Heart left ventricle (tissue), 16 donors: ENCODE measurements at regions not wholly inside any gene's neighbourhood (a gene's known extent, or its start where the extent isn't known, plus 50 kb on each side); places are given as distances from the start of the nearest gene placed in this dataset.

Source experiments
- ATAC-seq, 4 donors: fragments of 200-7000 bp; cut with Tn5 transposase; one replicate each; pipeline ENCODE4 v1.9.1; 2020 to 2022; ENCODE audit warnings: moderate library complexity in 4 of 4, mild to moderate bottlenecking in 3 of 4, moderate number of reproducible peaks in 1 of 4
- DNase-seq, 5 donors: peaks; one replicate each; pipeline ENCODE4 v3.0.0-alpha.2; 2020
- H3K27ac ChIP-seq, 12 donors: fragments of 200-600 bp; sonication (generic) in 4 of 12; one replicate each; pipeline versions ENCODE4 v1.5.0 to v1.8.0; 2016 to 2022; ENCODE audit warnings: mild to moderate bottlenecking in 2 of 12
- H3K27me3 ChIP-seq, 9 donors: fragments of 200-600 bp; sonication (generic) in 2 of 9; one replicate each; pipeline versions ENCODE4 v1.5.1 to v1.8.0; 2016 to 2022; ENCODE audit warnings: mild to moderate bottlenecking in 3 of 9
- H3K36me3 ChIP-seq, 9 donors: fragments of 200-600 bp; sonication (generic) in 2 of 9; one replicate each; pipeline versions ENCODE4 v1.5.0 to v1.8.0; 2018 to 2022; ENCODE audit warnings: mild to moderate bottlenecking in 2 of 9
- H3K4me1 ChIP-seq, 12 donors: fragments of 200-600 bp; sonication (generic) in 4 of 12; one replicate each; pipeline versions ENCODE4 v1.5.0 to v1.8.0; 2016 to 2022; ENCODE audit warnings: mild to moderate bottlenecking in 3 of 12
- H3K4me3 ChIP-seq, 12 donors: fragments of 200-600 bp; sonication (generic) in 4 of 12; one replicate each; pipeline versions ENCODE4 v1.5.0 to v1.8.0; 2017 to 2022; ENCODE audit warnings: mild to moderate bottlenecking in 9 of 12, moderate library complexity in 4 of 12
- H3K9me3 ChIP-seq, 12 donors: fragments of 200-600 bp; sonication (generic) in 4 of 12; one replicate each; pipeline versions ENCODE4 v1.5.0 to v1.8.0; 2016 to 2022; ENCODE audit warnings: mild to moderate bottlenecking in 1 of 12
- POLR2A ChIP-seq, 2 donors: fragments of 450-650 bp; IDR thresholded peaks; one replicate each; pipeline ENCODE4 v1.6.1; 2017; ENCODE audit warnings: antibody characterized with exemption in 2 of 2, mild to moderate bottlenecking in 2 of 2, moderate library complexity in 2 of 2
- WGBS, 4 donors: extraction: QIAGEN DNeasy Blood & Tissue Kit in 2 of 4; methylation state at CpG; one replicate each; pipeline versions ENCODE4 v1.1.5 to v1.1.7; 2013 to 2018; 5-methylcytosine and 5-hydroxymethylcytosine counted together
- intact Hi-C, 10 donors: fragments of 100-400 bp; cut with DNase I; formaldehyde crosslinking; loops; one replicate each; pipeline versions ENCODE4 v1.11.1 to v1.14.2; 2022
- TF ChIP-seq, protein P1 (sequence below), 12 donors: fragments of 200-600 bp; sonication (generic) in 4 of 12; IDR thresholded peaks; one replicate each; pipeline versions ENCODE4 v1.5.0 to v1.8.0; 2018 to 2022; ENCODE audit warnings: antibody characterized with exemption in 12 of 12, mild to moderate bottlenecking in 5 of 12
- donor health status: ischemic (EF 13 %, LVEDD 7.1; RV severe dilation, severe dysfunction).
- donor health status: healthy with polysubstance abuse.
- donor health status: DM: no; HTN: yes; CAD: no.
- donor health status: DM: no; HTN: no; CAD: no.
- donor health status: ischemic (EF 25% LVEDD 6.9; RV normal size, moderate dysfunction).
- donor health status: ischemic (EF 25% LVEDD 5.7; RV mildly dilated, moderate dysfunction).
- donor health status: healthy.
- donor health status: DM: yes; HTN: yes; CAD: no.
- donor health status: ischemic (EF 35%, LVEDD 5.7; RV mildly dilated, moderate dysfunction).
- donor health status: nonischemic (EF 11% LVEDD 7.7; RV severe dilation, severe dysfunction).
- donor health status: DM: yes; HTN: yes; CAD: no.
- donor health status: PGD.
- donor health status: ischemic (EF 29% LVEDD 5.4; RV normal size, mild dysfunction).
- donor health status: nonischemic (EF 23%, LVEDD 6.1; RV moderate dilation, normal function).

DNA sequence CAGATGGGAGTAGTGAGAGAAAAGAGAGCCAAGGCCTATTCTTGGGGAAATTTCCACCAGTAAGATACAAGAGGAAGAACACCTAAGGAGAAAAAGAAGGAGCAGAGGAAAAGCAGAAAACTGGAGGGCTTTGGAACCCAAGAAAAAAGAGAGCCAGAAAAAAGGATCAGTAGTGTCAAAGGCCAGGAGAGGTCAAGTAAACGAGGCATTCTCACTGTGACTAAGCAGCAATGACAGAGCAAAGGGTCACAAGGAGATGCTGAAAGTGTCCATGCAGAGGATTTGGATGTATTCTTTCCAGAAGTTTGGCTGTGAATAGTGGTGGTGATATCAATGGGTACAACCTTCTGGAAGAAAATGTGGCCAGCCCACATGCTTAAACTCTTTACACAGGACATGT lies 109.5 kb downstream of the DYNAP start:
- H3K27ac ChIP-seq = no peak overlapping the region
- no peak for ATAC-seq
- H3K27me3 ChIP-seq = no peaks in the 10 kb centered on the region
- H3K4me3 ChIP-seq = no peak overlapping the region
- TF ChIP-seq POLR2A (IDR thresholded peaks at IDR 0.05) = no peak
- TF ChIP-seq, protein P1, sequence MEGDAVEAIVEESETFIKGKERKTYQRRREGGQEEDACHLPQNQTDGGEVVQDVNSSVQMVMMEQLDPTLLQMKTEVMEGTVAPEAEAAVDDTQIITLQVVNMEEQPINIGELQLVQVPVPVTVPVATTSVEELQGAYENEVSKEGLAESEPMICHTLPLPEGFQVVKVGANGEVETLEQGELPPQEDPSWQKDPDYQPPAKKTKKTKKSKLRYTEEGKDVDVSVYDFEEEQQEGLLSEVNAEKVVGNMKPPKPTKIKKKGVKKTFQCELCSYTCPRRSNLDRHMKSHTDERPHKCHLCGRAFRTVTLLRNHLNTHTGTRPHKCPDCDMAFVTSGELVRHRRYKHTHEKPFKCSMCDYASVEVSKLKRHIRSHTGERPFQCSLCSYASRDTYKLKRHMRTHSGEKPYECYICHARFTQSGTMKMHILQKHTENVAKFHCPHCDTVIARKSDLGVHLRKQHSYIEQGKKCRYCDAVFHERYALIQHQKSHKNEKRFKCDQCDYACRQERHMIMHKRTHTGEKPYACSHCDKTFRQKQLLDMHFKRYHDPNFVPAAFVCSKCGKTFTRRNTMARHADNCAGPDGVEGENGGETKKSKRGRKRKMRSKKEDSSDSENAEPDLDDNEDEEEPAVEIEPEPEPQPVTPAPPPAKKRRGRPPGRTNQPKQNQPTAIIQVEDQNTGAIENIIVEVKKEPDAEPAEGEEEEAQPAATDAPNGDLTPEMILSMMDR (IDR thresholded peaks at IDR 0.05) = no peak
- intact Hi-C loops = no loop called here
- no peaks in the 10 kb centered on the region for H3K36me3 ChIP-seq
- 36 to 59% (median 48%) methylated on average over 1 of the region's 1 CpG for WGBS, 4 donors
- no peak for DNase-seq
- H3K4me1 ChIP-seq = no peaks in the 10 kb centered on the region
- no peaks in the 10 kb centered on the region for H3K9me3 ChIP-seq

DNA sequence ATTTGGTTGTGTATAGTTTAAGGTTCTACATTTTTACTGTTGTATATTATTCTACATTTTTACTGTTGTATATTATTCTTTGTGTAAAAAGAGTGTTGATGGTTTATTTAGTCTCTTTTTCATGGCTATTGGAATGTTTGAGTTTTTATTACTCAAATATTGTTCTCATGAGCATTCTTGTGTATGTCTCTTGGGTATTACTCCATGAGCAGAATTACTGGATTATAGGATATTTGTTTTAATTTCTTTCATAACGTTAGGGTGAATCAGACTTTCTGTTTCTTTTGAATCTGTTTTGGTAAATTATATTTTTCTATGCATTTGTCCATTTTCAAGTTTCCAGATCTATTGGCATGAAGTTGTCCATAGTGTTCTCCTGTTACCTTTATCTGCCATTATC lies 111.6 kb downstream of the DYNAP start:
- no peaks in the 10 kb centered on the region for H3K27me3 ChIP-seq
- peaks cover 0 to 6% (median 0%) of the 10 kb centered on the region in 12 donors for H3K9me3 ChIP-seq
- TF ChIP-seq POLR2A (IDR thresholded peaks at IDR 0.05) = no peak
- TF ChIP-seq, protein P1 (IDR thresholded peaks at IDR 0.05) = no peak
- 50 to 66% (median 60%) methylated on average over 1 of the region's 1 CpG for WGBS, 4 donors
- intact Hi-C loops = no loop called here
- ATAC-seq (no peak), DNase-seq (no peak)
- H3K36me3 ChIP-seq = no peaks in the 10 kb centered on the region
- no peak overlapping the region for H3K4me3 ChIP-seq
- H3K27ac ChIP-seq = no peak overlapping the region
- no peaks in the 10 kb centered on the region for H3K4me1 ChIP-seq

DNA sequence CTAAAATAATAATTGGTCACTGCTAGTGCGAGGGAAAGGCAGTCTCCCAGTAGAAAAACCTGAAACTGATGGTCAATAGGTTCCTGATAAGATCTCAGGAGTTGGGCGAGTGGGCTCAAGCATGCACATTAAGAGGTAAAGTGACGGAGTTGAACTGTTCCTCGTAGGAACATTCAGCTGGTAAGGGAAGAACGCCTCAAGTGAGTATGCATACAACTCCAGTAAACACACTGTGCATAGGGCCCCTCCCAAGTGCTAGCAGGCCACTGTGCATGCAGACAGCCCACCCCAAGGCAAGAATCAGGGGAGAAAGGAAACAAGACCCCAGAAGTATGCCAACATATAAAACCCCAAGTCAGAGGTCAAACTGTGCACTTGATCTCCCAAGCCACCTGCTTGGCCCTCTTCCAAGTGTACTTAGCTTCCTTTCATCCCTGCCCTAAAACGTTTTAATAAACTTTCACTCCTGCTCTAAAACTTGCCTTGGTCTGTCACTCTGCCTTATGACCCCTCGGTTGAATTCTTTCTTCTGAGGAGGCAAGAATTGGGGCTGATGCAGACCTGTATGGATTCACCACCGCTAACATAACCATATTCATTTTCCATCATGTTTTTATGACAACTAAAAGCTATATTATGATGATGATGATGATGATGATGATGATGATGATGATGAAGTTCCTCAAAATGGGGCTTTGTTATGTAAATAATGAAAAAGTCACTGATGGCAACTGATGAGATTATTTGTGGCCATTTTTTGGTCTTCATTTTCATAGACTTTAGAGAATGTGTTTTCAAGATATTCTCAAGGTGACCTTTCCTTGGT lies 118.0 kb upstream of the RAB27B start:
- Histone ChIP-seq H3K4me1 (no peaks in the 10 kb centered on the region), H3K36me3 (no peaks in the 10 kb centered on the region), H3K4me3 (no peak overlapping the region), H3K27me3 (no peaks in the 10 kb centered on the region), H3K27ac (no peak overlapping the region), H3K9me3 (peaks cover 0 to 8% (median 0%) of the 10 kb centered on the region in 12 donors)
- intact Hi-C loops = no loop called here
- TF ChIP-seq POLR2A (IDR thresholded peaks at IDR 0.05) = no peak
- TF ChIP-seq, protein P1 (IDR thresholded peaks at IDR 0.05) = no peak
- no peak for DNase-seq
- 78 to 84% (median 81%) methylated on average over 8 of the region's 8 CpGs for WGBS, 4 donors
- ATAC-seq = no peak

DNA sequence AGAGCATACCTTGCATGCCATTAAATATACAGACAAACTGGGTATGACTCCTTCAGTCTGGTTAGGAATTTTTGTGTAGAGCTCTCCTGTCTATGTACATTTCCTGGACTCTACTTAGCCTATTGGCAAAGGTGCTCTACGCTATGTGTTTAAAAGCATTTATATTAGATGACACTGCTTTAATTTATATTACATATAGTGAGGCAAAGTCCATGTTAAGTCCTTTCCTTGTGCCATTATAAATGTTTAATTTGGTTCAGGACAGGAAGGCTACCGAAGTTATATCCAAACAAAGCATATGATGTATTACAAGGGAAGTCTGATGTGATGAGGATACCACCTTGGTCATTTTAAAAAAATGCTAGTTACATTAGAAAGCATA lies 117.4 kb upstream of the RAB27B start:
- H3K27ac ChIP-seq = no peak overlapping the region
- ATAC-seq (no peak), DNase-seq (no peak)
- peaks cover 0 to 8% (median 0%) of the 10 kb centered on the region in 12 donors for H3K9me3 ChIP-seq
- no peak overlapping the region for H3K4me3 ChIP-seq
- intact Hi-C loops = no loop called here
- no peaks in the 10 kb centered on the region for H3K36me3 ChIP-seq
- 88 to 90% (median 90%) methylated on average over 2 of the region's 2 CpGs for WGBS, 4 donors
- H3K27me3 ChIP-seq = peaks cover 0 to 4% (median 0%) of the 10 kb centered on the region in 9 donors
- TF ChIP-seq POLR2A (IDR thresholded peaks at IDR 0.05) = no peak
- TF ChIP-seq, protein P1 (IDR thresholded peaks at IDR 0.05) = no peak
- no peaks in the 10 kb centered on the region for H3K4me1 ChIP-seq
